GM03348 (cell line): ENCODE measurements at regions not wholly inside any gene's neighbourhood (a gene's known extent, or its start where the extent isn't known, plus 50 kb on each side); places are given as distances from the start of the nearest gene placed in this dataset.
"Not testable (repeated sequence)": the region's sequence is repeated elsewhere in the genome, so short reads cannot be mapped to it uniquely, and the experiment has no call there.

ENCODE experiments used
- DNase-seq: peaks from one replicate; pipeline ENCODE4 v3.0.0; 2012; ENCODE audit warnings: low spot score

DNA sequence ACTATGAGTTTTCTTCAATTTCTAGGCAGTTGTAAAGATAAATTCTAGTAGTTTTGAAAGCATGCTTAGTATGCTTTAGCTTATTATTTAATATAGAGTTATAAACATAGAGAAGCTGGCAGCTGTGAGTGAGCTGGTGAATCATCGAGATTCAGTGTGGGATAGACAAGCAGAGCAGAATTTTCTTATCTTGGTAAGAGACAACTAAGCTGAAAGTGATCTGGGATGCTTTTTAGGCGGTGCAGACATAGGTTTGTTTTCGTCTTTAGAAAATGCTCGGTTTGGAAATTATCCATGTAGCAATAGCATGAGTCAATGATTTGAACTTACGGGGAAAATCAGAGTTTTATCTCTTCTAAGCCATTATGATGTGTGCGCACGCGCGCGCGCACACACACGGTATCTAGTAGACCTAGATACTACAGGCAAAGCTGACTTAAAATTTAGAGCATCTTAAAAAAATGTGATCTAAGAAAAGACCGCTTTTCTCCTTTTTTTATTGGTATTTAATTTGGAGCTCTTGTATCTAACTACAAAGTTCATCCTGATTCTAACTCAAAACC, 128.3 kb upstream of the MAP3K7 start:
- no peak for DNase-seq

DNA sequence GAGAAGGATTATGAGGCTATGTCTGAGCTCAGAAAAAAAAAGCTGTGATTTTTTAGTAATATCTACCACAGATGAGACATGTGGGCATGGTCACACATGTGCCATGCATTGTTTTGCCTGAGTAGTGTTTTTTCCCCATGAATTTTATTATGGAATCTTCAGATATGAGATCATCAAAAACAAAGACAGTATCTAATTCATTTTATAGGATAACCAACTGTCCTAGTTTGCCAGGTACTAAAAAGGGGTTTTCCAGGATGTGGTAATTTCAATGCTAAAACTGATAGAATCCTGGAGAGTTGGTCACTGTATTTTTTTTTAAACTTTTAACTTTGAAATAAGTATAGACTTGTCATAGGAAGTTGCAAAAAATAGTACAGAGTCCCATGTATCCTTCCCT, 127.4 kb upstream of the MAP3K7 start:
- no peak for DNase-seq

DNA sequence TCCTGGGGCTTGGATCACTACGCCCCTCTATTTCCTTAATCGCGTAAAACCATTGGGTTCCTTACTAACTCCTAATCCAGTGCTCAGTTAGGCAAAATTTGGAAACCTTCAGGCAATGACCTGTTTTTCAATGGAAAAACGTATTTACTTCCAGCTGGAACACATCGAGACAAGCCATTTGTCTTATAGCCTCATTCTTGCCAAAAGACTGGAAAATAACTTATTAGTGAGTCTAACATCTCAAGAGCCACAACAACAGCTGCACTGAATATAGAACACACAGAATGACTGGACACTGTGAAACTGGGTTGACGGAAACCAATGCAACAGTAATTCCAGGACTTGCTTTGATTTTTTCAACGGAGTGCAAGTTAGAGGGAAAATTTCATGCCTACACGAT, 125.2 kb upstream of the MAP3K7 start:
- no peak for DNase-seq

- no peak for DNase-seq
Observed at GRCh38 chr6:90709431-90709996, 122.6 kb upstream of the MAP3K7 start.

GRCh38 chr6:90708206-90708737, 121.4 kb upstream of the MAP3K7 start:
- DNase-seq = no peak

- no peak for DNase-seq
Observed at GRCh38 chr6:90707246-90707645, 120.4 kb upstream of the MAP3K7 start.

DNA sequence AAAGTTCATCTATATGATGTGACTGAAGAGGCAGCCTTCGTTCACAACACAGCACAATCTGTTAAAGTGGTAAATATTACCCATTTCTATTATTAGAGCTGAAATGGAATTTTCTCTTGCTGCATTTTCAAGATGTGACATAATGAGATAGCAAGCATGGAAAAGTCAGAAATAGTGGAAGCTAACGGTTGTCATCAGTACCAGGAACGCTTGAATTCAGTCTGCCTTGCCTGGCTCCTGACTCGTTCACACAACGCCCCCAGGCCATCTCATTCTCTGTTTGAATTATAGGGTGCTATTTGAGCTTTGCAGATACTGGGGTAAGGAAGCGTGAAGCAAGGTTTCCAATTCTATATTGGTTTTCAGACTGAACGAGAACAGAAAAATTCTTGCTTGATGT, 116.5 kb upstream of the MAP3K7 start:
- no peak for DNase-seq

- no peak for DNase-seq
Observed at GRCh38 chr6:90701926-90702325, 115.1 kb upstream of the MAP3K7 start.

DNA sequence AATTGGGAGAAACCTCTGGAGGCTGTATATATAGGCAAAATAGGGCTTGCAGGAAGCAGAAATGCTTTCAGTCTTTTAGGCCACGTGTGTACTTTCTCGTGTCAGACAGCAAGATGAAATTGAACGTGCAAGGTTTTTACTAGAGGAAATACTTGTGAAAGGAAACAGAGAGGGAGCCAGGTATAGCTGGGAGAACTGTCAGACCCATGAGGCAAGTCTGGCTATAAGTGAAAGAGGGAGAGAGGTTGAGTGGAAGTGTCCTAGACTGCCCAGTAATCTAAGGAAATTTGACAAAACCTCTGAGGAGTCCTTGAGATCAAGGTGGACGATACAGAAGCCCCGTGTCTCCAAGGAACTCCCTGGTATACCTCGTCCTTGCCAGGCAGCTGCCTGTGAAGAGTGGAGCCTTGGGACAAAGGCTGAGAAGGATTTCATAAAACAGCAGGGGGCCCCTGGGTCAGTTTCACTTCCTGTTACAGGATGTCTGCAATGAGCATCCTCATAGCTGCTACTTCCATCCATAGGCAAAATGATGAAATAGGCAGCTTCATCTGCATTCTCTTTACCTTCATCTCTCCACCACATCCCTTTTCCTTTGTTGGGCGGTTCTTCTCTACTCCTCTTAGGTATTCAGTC, 114.4 kb upstream of the MAP3K7 start:
- no peak for DNase-seq

- no peak for DNase-seq
Observed at GRCh38 chr6:90695316-90695715, 108.4 kb upstream of the MAP3K7 start.

- DNase-seq = no peak
Observed at GRCh38 chr6:90694802-90695201, 107.9 kb upstream of the MAP3K7 start.

DNA sequence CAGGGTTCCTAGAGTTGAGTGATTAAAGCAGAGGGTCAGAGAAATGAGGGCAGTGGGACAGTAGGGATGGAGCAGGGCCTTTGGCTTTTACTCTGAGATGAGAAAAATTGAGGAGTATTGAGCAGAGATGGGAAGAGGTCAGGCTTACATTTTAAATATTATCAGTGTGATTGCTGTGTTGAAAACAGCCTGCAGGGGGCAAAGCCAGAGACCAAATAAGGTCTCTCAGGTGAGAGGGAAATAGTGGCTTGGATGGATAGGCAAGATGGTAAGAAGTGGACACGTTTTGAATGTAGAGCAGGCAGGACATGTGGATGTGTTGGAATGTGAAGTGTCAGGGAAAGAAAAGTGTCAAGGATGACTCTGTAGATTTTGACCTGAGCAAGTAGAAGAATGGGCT, 105.0 kb upstream of the MAP3K7 start:
- no peak for DNase-seq

DNA sequence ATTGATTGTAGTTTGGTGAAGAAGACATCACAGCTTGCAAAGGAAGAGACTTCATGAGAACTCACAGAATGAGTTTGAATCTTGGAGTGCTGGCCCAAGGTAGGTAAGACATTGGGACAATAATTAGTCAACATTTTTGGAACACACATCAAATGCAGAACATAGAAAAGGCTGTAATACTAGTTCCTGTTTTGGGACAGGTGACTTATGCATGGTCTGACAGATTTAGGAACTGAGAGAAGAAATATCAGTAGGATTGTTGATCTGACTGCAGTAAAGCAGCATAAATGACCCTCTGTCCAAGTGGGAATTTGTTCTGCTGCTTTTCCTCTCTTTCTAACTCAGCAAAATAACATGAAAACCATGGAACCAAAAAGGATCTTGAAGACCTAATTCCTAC, 102.3 kb upstream of the MAP3K7 start:
- no peak for DNase-seq

GRCh38 chr6:90687775-90688380, 101.0 kb upstream of the MAP3K7 start:
- DNase-seq = no peak

DNA sequence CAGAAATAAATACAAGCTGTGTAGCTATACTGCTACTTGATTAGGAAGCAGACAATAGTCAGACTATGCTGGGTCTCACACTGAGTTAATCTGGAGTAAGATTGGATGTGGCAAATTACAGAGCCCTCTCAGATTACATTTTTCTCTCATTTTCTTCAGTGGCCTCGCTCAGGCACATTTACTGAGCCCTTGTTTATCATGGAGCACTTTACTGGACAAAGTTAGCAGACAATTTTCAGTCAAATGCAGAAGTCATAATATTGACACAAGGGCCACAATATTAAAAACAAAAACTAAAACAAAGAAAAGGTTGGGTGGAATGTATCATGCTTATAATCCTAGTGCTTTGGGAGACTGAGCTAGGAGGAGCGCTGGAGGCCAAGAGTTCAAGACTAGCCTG, 95.0 kb upstream of the MAP3K7 start:
- no peak for DNase-seq

DNA sequence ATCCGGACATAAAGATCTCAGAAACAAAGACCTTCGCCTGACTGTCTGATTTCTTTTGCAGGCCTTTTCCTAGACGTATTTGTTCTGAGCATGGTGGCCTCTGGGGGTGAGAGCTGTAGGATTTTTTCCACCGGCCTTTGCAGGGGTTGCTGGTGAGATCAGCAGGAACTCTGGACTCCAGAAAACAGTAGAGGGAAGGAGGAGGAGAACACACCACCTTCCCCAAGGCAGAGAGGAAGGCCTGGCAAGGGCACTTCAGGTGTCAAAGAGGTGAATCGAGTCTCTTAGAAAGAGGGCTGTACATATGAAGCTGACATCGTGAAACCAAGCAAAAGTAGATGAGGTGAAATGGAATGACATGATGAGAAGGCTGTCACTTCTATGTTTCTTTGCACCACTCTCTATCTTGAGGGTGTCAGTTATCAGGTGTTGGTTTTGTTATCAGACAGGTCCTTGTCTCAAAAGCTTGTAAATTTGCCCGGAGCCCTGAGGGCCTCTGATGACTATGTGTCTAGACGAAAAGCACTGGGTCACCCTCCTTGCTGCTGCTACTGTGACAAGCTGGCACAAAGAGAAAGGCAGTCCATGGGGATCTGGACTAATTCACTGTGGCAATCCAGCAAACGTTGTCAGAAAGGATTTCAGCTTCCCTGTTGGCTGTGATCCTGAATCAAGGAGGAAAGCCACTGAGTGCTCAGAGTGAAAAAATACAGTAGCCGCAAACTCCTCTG, 91.3 kb upstream of the MAP3K7 start:
- DNase-seq = no peak

DNA sequence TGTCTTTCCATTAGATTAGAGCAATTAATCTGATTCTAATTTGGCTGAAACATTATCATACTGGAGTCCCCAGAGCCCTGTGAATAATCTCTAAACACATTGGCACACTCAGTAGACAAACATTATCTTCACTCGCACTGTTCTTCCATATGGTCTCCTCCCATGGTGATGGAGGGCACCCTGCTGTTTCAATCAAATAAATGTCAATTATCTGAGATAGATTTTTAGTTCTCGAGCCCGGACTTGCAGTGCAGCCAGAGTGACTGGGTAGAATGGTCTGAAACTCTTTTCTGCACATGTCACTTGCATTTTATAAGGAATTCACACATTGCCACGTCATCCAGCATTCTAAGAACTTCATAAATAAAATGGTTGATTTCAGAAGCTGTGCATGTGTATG, 90.6 kb upstream of the MAP3K7 start:
- no peak for DNase-seq

GRCh38 chr6:90676516-90677300, 89.8 kb upstream of the MAP3K7 start:
- no peak for DNase-seq

- DNase-seq = not testable (repeated sequence)
Observed at GRCh38 chr6:90675107-90675506, 88.2 kb upstream of the MAP3K7 start.

GRCh38 chr6:90674077-90674476, 87.2 kb upstream of the MAP3K7 start:
- not testable (repeated sequence) for DNase-seq

DNA sequence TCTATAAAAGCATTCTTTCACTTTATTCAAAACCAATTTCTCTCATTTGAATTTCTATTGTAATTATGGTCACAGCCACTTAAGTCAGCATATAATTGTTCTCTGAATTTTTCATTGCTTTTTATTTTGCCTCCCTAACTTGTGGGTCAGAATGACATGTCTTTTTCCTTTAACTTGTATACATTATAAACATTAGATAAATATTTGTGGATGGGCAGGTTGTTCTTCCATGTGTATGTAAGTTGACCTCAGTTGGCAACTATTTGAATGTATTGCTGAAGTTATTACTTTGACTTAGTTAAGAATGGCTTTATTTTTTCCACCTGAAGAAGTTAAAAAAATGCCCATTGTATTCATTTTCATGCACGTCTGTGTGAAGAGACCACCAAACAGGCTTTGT, 83.0 kb upstream of the MAP3K7 start:
- no peak for DNase-seq

DNA sequence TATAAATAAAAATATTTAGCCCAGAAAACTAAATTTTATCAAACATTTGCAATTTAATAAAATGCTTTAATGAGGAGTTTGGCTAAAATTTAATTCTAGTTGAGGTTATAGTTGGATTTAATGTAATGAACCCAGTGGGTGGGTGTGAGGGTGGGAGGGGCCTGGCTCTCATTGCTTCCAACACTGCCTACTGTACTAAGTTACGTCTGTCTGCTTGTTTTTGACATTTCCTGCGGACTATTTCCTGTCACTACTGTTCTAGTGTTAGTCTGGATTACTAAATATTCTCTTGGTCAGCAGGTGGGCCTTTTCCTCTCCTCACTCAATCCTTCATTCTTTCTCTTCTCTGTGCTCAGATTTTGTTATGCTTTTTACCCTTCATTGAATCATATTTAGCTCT, 82.5 kb upstream of the MAP3K7 start:
- no peak for DNase-seq
